Lower lobe of right lung (tissue), 2 donors: ENCODE measurements at regions not wholly inside any gene's neighbourhood (a gene's known extent, or its start where the extent isn't known, plus 50 kb on each side); places are given as distances from the start of the nearest gene placed in this dataset.
"Not testable (repeated sequence)": the region's sequence is repeated elsewhere in the genome, so short reads cannot be mapped to it uniquely, and the experiment has no call there.

Experiments used
- ATAC-seq, 2 donors: fragments of 200-7000 bp; cut with Tn5 transposase; one replicate each; pipeline ENCODE4 v1.9.1; 2020 to 2022; ENCODE audit warnings: mild to moderate bottlenecking in 2 of 2, moderate library complexity in 2 of 2
- DNase-seq: peaks from one replicate; pipeline ENCODE4 v3.0.0-alpha.2; 2020
- H3K27ac ChIP-seq: fragments of 200-600 bp; one replicate; pipeline ENCODE4 v1.8.0; 2022
- H3K27me3 ChIP-seq: fragments of 200-600 bp; one replicate; pipeline ENCODE4 v1.8.0; 2022; ENCODE audit warnings: low read depth
- H3K36me3 ChIP-seq: fragments of 200-600 bp; one replicate; pipeline ENCODE4 v1.8.0; 2022; ENCODE audit warnings: mild to moderate bottlenecking
- H3K4me1 ChIP-seq: fragments of 200-600 bp; one replicate; pipeline ENCODE4 v1.8.0; 2022
- H3K4me3 ChIP-seq: fragments of 200-600 bp; one replicate; pipeline ENCODE4 v1.8.0; 2022; ENCODE audit warnings: mild to moderate bottlenecking
- H3K9me3 ChIP-seq: fragments of 200-600 bp; one replicate; pipeline ENCODE4 v1.8.0; 2022
- intact Hi-C: fragments of 100-400 bp; cut with DNase I; formaldehyde crosslinking; loops from one replicate; pipeline ENCODE4 v1.11.0; 2022
- TF ChIP-seq, protein P1 (sequence below): fragments of 200-600 bp; IDR thresholded peaks from one replicate; pipeline ENCODE4 v1.8.0; 2022; ENCODE audit warnings: antibody characterized with exemption, mild to moderate bottlenecking
- donor health status: DM: no; HTN: yes; CAD: no; lungs with severe emphysema.

GRCh38 chr2:131584380-131584779 is 56.7 kb downstream of the CCDC74A start:
- intact Hi-C loops = no loop called here
- Histone ChIP-seq H3K36me3 (no peaks in the 10 kb centered on the region), H3K27ac (no peak overlapping the region), H3K4me1 (no peaks in the 10 kb centered on the region), H3K4me3 (no peak overlapping the region), H3K9me3 (no peaks in the 10 kb centered on the region), H3K27me3 (no peaks in the 10 kb centered on the region)
- TF ChIP-seq, protein P1, sequence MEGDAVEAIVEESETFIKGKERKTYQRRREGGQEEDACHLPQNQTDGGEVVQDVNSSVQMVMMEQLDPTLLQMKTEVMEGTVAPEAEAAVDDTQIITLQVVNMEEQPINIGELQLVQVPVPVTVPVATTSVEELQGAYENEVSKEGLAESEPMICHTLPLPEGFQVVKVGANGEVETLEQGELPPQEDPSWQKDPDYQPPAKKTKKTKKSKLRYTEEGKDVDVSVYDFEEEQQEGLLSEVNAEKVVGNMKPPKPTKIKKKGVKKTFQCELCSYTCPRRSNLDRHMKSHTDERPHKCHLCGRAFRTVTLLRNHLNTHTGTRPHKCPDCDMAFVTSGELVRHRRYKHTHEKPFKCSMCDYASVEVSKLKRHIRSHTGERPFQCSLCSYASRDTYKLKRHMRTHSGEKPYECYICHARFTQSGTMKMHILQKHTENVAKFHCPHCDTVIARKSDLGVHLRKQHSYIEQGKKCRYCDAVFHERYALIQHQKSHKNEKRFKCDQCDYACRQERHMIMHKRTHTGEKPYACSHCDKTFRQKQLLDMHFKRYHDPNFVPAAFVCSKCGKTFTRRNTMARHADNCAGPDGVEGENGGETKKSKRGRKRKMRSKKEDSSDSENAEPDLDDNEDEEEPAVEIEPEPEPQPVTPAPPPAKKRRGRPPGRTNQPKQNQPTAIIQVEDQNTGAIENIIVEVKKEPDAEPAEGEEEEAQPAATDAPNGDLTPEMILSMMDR = no peak
- DNase-seq (no peak), ATAC-seq (no peak)

- ATAC-seq (peak in 1 of 2 donors; percentile 43), DNase-seq (peak; percentile 23)
- Histone ChIP-seq H3K4me1 (no peaks in the 10 kb centered on the region), H3K27ac (no peak overlapping the region), H3K4me3 (no peak overlapping the region), H3K27me3 (no peaks in the 10 kb centered on the region), H3K9me3 (no peaks in the 10 kb centered on the region), H3K36me3 (no peaks in the 10 kb centered on the region)
- intact Hi-C loops = no loop called here
- TF ChIP-seq, protein P1 = no peak
Measured at GRCh38 chr2:131584940-131585339, 57.3 kb downstream of the CCDC74A start.

GRCh38 chr2:131588152-131588873 is 60.6 kb downstream of the CCDC74A start:
- TF ChIP-seq, protein P1 = no peak
- Histone ChIP-seq H3K27ac (no peak overlapping the region), H3K4me3 (no peak overlapping the region), H3K36me3 (no peaks in the 10 kb centered on the region), H3K9me3 (no peaks in the 10 kb centered on the region), H3K27me3 (no peaks in the 10 kb centered on the region), H3K4me1 (no peaks in the 10 kb centered on the region)
- intact Hi-C loops = no loop called here
- DNase-seq (no peak), ATAC-seq (no peak)

GRCh38 chr2:131589126-131589525 is 61.4 kb downstream of the CCDC74A start:
- H3K27me3 ChIP-seq, H3K4me3 ChIP-seq, H3K4me1 ChIP-seq, H3K9me3 ChIP-seq, H3K27ac ChIP-seq, ATAC-seq, intact Hi-C loops, DNase-seq, H3K36me3 ChIP-seq: not testable (repeated sequence)

DNA sequence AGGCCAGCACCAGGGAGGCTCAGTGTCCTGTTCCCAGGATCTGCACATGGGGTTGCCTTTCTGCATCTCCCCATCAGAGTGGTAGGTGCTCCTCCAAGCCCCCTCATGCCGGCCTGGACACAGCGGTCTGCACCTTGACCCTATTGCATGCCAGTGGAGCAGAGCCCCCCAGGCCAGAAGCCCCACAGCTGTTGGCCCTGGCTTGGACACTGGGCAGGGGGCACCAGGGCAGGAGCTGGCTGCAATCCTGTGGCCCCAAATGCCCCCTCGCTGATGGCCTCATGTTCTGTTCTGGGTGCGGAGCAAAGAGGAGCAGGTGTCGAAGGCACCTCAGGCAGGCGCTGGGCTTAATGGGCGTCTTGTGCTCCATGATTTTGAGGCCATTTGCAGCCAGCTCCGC is 62.7 kb downstream of the CCDC74A start:
- intact Hi-C loops = no loop called here

DNA sequence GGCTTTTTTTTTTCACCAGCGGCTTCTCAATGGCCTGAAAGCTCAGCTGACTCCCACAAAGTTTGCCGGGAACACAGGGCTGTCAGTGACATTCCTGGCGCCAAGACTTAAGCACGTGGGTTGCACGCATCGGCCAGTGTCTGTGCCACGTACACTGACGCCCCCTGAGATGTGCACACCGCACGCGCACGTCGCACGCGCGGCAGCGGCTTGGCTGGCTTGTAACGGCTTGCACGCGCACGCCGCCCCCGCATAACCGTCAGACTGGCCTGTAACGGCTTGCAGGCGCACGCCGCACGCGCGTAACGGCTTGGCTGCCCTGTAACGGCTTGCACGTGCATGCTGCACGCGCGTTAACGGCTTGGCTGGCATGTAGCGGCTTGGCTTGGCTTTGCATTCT is 63.2 kb downstream of the CCDC74A start:
- Histone ChIP-seq H3K36me3 (no peaks in the 10 kb centered on the region), H3K27ac (no peak overlapping the region), H3K4me3 (no peak overlapping the region), H3K9me3 (no peaks in the 10 kb centered on the region), H3K27me3 (no peaks in the 10 kb centered on the region), H3K4me1 (no peaks in the 10 kb centered on the region)
- intact Hi-C loops = no loop called here
- DNase-seq (no peak), ATAC-seq (no peak)
- TF ChIP-seq, protein P1 = no peak

More for the DNA sequence above, 62.7 kb downstream of the CCDC74A start:
- no peak overlapping the region for H3K4me3 ChIP-seq
- H3K36me3 ChIP-seq = no peaks in the 10 kb centered on the region
- TF ChIP-seq, protein P1 = no peak
- H3K4me1 ChIP-seq = no peaks in the 10 kb centered on the region
- H3K27me3 ChIP-seq = no peaks in the 10 kb centered on the region
- no peak for DNase-seq
- H3K27ac ChIP-seq = no peak overlapping the region
- H3K9me3 ChIP-seq = no peaks in the 10 kb centered on the region
- peak in 1 of 2 donors; percentile 38 for ATAC-seq

- H3K27me3 ChIP-seq, DNase-seq, intact Hi-C loops, H3K4me3 ChIP-seq, H3K36me3 ChIP-seq, H3K9me3 ChIP-seq, H3K27ac ChIP-seq, H3K4me1 ChIP-seq, ATAC-seq: not testable (repeated sequence)
Measured at GRCh38 chr2:131596561-131596960, 68.9 kb downstream of the CCDC74A start.

DNA sequence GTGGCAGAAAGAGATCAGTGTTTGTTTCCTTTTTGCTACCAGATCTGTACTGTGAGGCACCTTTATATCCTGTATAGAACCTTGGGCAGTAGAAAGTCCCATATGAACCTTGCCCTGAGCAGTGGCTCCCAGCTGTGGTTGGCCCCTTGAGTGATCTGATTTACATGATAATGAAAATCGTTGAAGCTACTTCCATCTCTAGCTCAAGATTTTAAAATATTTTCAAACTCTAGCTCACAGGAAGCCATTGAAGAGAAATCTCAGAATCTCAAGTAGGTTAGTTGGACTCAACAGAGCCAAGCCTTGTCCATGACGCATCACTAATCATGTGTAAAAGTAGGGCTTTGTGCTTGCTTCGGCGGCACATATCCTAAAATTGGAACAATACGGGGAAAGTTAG is 74.8 kb downstream of the CCDC74A start:
- intact Hi-C loops, H3K36me3 ChIP-seq, H3K4me3 ChIP-seq, ATAC-seq, H3K27ac ChIP-seq, DNase-seq, H3K27me3 ChIP-seq, H3K9me3 ChIP-seq, H3K4me1 ChIP-seq: not testable (repeated sequence)

DNA sequence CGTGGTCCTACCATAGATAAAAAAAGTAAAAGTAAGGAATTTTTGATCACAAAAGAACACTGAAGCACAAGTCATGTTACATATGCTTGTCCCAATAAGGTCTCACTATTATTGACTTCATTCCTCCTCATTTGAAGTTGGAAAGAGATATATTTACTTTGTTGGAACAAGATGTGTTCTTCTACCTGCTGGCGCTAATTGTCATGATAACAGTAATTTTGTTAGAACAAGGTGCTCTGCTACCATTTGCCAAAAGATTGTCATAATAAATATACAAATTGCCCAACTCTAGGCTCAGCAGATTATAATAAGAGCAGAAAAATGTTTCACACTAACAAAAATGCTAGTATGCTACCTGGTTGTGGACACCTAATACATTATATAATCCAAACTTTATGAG is 77.0 kb downstream of the CCDC74A start:
- H3K4me1 ChIP-seq, H3K27me3 ChIP-seq, ATAC-seq, DNase-seq, H3K36me3 ChIP-seq, H3K27ac ChIP-seq, intact Hi-C loops, H3K9me3 ChIP-seq, H3K4me3 ChIP-seq: not testable (repeated sequence)
